Islet precursor cell (in vitro differentiated cells): ENCODE measurements at regions not wholly inside any gene's neighbourhood (a gene's known extent, or its start where the extent isn't known, plus 50 kb on each side); places are given as distances from the start of the nearest gene placed in this dataset.

Experiments used
- DNase-seq: peaks from one replicate; pipeline ENCODE4 v3.0.0-alpha.2; 2018

DNA sequence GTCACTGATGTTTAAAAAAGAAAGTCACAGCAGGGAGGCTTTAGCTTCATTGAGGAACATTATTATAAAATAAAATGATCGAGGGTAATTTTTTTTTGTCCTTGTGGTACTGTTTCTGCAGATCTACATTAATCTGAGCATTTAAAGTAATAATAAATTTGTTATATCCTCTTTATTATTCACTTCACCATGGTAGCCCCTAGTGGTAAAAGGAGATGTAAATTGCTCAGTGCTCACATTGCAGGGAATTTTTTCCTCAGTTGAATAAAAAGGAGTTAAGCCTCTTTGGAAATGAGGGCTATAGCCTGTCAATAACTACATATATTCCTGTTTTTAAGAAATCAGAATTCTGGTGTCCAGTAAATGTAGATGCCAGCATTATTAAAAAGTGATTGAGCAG lies 99.7 kb upstream of the VPREB1 start:
- no peak for DNase-seq

DNA sequence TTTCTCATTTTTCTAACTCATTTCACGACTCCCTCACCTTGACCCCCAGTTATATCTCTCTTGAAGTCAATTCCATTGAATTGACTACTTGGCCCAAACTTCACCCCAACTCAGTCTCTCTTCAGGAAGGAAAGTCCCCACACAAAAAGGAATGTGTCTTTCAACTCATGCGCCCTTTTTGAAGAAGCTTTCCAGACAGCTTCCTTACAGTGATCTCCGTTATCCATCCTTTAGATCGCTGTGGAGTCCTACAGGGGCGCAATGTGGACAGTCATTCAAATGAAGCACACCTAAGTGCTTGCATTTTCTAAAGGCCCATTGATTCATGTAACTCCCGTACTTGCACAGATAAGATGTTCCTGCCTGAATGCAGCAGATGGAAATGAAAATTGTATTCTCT lies 101.1 kb upstream of the VPREB1 start:
- no peak for DNase-seq

DNA sequence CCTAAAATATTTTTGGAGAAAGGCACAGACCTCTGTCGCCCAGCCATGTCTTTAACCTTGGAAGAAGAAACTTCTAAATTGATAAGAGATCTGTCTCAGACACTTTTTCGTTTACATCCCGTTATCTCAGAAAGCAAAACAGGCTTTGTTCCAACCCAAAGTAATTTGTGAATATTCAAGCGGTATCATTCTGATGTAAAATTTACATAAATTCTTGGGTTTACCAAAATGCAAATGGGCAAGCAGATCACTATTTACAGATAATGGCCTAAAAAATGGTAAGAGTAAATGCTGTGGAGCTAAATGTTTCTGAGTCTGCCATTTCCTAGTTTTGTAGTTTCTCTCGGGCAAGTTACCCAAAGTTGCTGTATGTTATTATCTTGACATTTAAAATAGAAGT lies 101.9 kb upstream of the VPREB1 start:
- no peak for DNase-seq

GRCh38 chr22:22141771-22142591 lies 102.6 kb upstream of the VPREB1 start:
- DNase-seq: no peak

DNA sequence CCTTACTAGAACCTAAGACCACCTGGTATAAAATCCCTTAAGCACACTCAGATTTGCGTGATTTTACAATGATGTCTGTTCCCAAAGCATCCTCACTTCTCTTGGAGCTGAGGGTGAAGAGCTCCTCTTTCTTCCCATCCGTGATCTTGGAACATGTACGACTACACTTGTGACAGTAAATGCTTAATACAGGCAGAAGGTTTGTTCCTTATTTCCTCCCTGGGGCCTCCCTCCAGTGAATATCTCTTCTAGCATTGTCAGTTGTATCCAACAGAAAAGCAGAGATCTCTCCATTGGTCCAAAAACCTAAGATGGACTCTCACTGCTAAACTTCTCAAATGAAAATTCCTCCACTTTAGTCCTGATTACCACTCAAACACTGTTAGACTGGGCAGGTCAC lies 103.6 kb upstream of the VPREB1 start:
- no peak for DNase-seq

GRCh38 chr22:22139364-22139763 lies 105.2 kb upstream of the VPREB1 start:
- DNase-seq: no peak

DNA sequence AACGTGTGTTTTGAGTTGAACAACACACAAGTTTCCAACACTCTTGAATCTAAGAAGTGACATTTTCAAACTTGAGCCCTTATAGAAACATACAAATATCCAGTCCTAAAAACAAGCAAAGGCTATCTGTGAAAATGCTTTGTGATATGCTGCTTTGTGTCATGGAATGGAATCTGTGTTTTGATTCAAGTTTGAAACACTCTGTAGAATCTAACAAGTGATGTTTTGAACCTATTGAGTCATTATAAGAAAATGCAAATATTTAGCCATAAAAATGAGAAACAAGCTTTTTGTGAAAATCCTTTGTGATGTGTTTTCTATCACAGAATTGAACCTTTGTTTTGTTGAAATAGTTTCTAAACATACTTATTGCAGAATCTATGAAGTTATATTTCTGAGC lies 105.7 kb upstream of the VPREB1 start:
- DNase-seq: no peak

GRCh38 chr22:22137891-22138290 lies 106.7 kb upstream of the VPREB1 start:
- no peak for DNase-seq

DNA sequence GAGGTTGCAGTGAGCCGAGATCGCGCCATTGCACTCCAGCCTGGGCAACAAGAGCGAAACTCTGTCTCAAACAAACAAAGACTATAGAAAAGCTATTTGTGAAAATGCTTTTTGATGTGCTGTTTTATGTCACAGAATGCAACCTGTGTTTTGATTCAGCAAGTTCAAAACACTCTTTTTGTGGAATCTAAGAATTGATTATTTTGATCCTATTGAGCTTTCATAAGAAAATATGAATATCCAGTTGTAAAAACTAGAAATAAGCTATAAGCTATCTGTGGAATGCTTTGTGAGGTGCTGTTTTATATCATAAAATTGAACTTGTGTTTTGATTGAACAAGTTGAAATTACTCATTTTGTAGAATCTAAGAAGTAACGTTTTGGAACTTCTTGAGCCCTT lies 110.7 kb upstream of the VPREB1 start:
- no peak for DNase-seq

- DNase-seq: no peak
Measured at GRCh38 chr22:22130953-22131608, 113.5 kb upstream of the VPREB1 start.

- no peak for DNase-seq
Measured at GRCh38 chr22:22129387-22129786, 115.2 kb upstream of the VPREB1 start.

DNA sequence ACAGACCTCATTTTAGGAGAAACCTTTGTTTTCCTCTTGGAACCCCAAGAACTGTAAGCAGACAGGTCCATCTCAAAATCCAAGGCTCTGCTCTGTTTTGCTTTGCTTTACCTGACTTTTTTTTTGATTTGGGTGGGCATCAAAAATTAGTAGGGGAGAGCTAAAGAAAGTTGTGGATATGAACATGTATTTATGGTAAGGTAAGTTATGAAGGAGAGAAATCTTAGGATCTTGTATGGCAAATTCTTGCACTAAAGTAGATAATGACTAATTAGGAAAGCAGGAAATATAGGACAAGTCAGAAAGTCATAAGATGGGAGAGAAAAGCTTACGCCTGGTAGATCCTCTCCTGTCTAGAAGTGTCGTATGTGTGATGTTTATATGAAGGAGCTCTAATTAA lies 116.1 kb upstream of the VPREB1 start:
- DNase-seq: no peak

DNA sequence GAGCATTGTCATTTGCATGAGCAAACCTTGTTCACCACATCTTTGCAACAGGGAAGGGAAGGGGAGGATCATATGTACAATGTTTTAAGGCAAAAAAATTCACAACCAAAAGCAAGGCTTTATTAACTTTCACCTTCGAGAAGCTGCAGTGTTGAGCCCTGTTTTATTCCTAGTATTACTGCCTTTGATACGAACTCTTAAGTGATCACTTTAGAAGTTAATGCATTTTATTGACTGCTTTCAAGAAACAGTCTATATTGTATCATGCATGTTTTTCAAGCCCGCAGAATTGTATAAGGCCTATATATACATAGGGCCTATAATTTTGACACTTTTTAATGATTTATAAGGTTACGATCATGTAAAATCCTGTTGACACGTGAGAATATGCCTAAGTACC lies 117.5 kb upstream of the VPREB1 start:
- DNase-seq: no peak

GRCh38 chr22:22125579-22126468 lies 118.8 kb upstream of the VPREB1 start:
- no peak for DNase-seq

GRCh38 chr22:22125028-22125578 lies 119.5 kb upstream of the VPREB1 start:
- no peak for DNase-seq

- no peak for DNase-seq
Measured at GRCh38 chr22:22124374-22124773, 120.2 kb upstream of the VPREB1 start.

DNA sequence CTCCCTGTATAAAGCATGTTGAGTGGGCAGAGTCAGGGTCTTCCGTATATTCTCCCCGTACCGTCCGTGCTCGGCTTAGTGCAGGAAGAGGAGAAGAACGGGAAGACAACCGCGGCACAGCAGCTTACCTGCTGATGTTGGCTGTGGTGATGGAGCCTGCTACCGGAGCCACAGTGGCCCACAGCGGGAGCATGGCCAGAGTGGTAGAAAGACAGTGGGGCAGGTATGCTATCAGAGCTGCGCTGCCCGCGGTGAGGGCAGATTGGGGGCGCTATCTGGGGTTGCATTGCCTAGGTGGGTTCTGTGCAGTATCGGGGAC lies 120.7 kb upstream of the VPREB1 start:
- DNase-seq: no peak

GRCh38 chr22:22123118-22123959 lies 121.2 kb upstream of the VPREB1 start:
- no peak for DNase-seq

GRCh38 chr22:22122348-22123117 lies 122.1 kb upstream of the VPREB1 start:
- no peak for DNase-seq

DNA sequence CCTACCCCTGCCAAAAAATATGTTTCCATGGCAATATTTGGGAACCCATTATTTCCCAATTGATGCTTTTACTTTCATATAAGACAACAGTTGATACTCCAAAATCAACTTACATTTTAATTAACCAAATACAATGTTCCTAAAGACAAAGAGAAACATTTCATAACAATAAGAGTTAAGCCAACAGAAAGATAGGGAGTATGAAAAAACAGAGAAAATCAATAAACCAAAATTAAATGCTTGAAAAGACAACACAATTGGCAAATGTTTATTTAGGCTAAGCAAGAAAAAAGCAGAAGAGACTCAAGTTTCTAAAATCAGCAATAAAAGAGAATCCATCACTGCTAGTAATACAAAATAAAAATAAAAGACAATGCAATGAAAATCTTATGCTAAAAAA lies 123.1 kb upstream of the VPREB1 start:
- DNase-seq: no peak

DNA sequence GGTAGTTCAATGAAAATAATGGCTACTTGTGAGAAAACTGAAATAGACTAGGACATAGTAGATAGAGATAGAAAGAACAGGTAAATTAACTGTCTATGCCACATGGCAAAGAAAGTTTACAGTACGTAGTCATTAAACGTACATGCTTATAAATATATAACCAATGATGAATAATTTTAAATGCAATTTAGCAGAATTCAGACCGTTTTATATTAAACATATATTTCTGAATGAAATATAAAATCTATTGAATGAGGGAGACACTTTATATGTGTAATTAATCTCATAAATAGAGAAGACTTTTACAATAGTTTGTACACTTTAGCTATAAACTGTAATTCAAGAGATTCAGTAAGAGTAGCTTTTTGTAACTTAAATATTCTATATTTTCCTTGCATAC lies 124.4 kb upstream of the VPREB1 start:
- DNase-seq: no peak

- no peak for DNase-seq
Measured at GRCh38 chr22:22118987-22119386, 125.6 kb upstream of the VPREB1 start.
